Skeletal muscle cell (primary cell): ENCODE measurements at regions not wholly inside any gene's neighbourhood (a gene's known extent, or its start where the extent isn't known, plus 50 kb on each side); places are given as distances from the start of the nearest gene placed in this dataset.

Experiments used
- DNase-seq: peaks from one replicate; pipeline ENCODE4 v3.0.0-alpha.2; 2010; ENCODE audit warnings: low read depth
- H3K4me3 ChIP-seq: 2 replicates; pipeline ENCODE4 v1.5.1; 2011; ENCODE audit warnings: low read depth, mild to moderate bottlenecking, control low read depth, low read length, moderate library complexity

- no peak for DNase-seq
- no peak overlapping the region for H3K4me3 ChIP-seq
Observed at GRCh38 chr3:77837456-77838025, 797.6 kb downstream of the ROBO2 start.

DNA sequence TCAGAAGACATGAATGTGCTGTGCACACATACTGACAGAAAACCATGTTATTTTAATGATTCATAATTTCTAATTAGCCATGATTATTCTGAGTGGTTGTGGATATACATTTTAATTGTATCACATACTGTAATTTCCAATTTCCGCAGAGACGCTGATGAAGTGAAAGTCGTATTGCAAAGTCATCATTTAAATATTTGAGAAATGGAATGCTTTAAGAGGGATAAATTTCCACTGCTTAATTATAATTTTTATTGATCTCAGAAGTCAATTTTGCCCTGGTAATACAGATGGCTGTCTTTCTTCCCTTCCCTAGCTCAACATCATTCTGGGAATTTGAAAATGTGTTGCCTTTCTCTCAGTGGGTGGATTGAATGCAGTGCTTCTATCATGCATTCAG is 819.3 kb downstream of the ROBO2 start:
- no peak overlapping the region for H3K4me3 ChIP-seq
- DNase-seq, result no peak

- no peak for DNase-seq
- H3K4me3 ChIP-seq, result no peak overlapping the region
Observed at GRCh38 chr3:77868725-77869124, 828.8 kb downstream of the ROBO2 start.

DNA sequence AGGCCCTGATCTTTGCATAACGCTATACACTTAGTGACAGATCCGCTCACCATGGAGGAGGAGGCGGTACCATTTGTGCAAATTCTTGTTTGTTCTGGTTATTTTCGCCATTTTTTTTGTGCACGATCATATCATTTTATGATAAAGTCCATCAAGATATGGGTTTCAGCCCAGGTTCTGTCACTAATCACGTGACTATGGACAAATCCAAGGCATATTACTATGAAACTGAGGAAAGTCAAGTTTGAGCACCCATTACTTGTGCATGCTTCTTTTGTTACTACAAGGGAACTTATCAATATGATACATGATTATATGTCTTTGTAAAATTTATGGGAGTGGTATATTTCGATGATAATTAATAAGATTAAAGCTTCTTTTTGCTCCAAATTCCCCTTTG is 829.5 kb downstream of the ROBO2 start:
- H3K4me3 ChIP-seq, result no peak overlapping the region
- no peak for DNase-seq

- no peak for DNase-seq
- no peak overlapping the region for H3K4me3 ChIP-seq
Observed at GRCh38 chr3:77871436-77871835, 831.5 kb downstream of the ROBO2 start.

- no peak overlapping the region for H3K4me3 ChIP-seq
- DNase-seq, result no peak
Observed at GRCh38 chr3:77873598-77873997, 833.7 kb downstream of the ROBO2 start.

- no peak overlapping the region for H3K4me3 ChIP-seq
- DNase-seq, result no peak
Observed at GRCh38 chr3:77885381-77885780, 845.5 kb downstream of the ROBO2 start.

DNA sequence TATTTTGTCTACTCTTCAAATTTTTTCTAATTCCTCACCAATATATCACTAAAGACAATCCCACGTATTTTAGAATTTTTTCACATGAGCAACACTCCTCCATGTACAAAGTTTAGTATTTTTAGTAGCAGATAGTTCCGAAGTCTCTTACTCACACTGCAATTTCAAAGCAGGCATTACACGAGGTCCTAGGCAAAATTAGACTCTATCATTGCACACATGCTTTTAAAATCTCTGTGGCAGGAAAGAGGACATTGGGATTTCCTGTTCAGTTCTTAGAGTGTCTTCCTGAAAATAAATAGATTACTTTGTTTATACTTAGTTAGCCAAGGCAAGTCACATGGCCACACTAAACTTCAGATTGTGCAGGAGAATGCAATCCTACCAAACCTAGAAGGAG is 847.7 kb downstream of the ROBO2 start:
- no peak overlapping the region for H3K4me3 ChIP-seq
- no peak for DNase-seq

DNA sequence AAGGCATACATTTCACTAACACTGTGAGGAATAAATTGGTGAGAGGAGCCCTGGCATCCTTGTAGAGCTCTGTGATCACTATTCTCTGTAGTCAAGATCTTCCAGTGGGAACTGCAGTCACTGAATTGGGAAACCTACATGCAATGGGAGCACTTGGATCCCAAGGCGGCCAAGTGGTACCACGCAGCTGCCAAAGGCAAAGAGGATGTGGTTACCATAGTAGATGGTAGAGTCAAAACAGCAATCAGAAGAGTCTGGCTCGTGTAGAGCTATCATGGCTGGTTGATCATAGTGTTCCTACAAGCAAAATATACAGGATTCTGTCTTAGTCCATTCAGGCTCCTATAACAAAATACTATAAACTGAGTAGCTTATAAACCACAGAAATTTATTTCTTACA is 849.7 kb downstream of the ROBO2 start:
- DNase-seq, result no peak
- no peak overlapping the region for H3K4me3 ChIP-seq

- no peak for DNase-seq
- H3K4me3 ChIP-seq, result no peak overlapping the region
Observed at GRCh38 chr3:77898621-77899020, 858.7 kb downstream of the ROBO2 start.

DNA sequence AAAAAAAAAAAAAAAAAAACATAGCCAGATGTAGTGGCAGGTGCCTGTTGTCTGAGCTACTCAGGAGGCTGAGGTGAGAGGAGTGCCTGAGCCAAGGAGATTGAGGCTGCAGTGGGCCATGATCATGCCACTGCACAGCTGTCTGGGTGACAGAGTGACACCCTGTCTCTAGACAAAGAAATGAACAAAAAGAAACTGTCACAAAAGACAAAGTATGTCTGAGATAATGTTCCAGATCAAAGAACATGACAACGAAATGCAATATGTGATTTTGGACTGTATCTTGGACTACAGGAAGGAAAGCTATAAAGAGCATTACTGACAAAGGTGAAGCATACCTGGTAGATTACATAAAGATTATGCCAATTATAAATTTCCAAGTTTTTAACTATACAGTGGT is 862.8 kb downstream of the ROBO2 start:
- no peak for DNase-seq
- no peak overlapping the region for H3K4me3 ChIP-seq

- DNase-seq, result peak; percentile 3
- H3K4me3 ChIP-seq, result no peak overlapping the region
Observed at GRCh38 chr3:77906102-77906709, 866.3 kb downstream of the ROBO2 start.

DNA sequence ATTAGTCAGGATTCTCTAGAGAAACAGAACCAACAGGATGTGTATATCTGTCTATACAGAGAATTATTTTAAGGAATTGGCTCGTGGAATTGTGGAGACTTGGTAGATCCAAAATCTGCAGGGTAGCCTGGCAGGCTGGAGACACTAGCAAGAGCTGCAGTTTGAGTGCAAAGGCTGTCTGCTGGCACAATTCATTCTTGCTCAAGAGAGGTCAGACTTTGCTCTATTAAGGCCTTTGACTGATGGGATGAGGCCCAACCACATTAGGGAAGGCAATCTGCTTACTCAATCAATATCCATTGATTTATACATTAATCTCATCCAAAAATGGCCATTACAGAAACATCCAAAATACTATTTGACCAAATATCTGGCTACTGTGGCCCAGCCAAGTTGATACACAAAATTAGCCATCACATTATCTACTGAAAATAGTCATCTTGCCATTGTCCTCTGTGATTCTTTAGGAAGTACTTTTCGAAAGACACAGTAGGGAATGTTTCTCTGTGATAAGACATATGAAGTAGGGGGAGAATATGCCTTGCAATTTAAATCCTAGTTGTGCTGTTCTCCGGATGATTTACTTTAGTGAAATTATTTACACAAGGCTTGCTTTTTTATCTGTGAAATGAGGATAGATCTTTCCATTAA is 873.8 kb downstream of the ROBO2 start:
- H3K4me3 ChIP-seq, result no peak overlapping the region

DNA sequence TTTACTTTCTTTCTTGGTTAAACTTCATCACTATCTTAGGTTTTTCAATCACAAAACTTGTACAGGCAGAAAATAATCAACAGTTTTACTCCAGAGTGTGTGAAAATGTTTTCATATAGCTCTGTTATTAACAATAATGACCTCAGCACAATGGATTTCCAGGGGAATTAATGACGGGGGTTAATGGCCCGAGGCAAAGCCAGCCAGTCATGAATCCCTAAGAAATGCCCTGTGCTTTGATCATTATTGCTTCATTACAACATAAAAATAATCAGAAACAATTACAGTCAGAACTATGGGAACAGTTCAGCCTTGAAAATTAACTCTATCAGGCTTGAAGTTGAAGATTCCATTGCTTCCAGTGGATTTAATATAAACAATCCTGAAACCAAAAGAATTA is 875.4 kb downstream of the ROBO2 start:
- no peak overlapping the region for H3K4me3 ChIP-seq
- no peak for DNase-seq

More for the DNA sequence above, 873.8 kb downstream of the ROBO2 start:
- DNase-seq, result no peak

DNA sequence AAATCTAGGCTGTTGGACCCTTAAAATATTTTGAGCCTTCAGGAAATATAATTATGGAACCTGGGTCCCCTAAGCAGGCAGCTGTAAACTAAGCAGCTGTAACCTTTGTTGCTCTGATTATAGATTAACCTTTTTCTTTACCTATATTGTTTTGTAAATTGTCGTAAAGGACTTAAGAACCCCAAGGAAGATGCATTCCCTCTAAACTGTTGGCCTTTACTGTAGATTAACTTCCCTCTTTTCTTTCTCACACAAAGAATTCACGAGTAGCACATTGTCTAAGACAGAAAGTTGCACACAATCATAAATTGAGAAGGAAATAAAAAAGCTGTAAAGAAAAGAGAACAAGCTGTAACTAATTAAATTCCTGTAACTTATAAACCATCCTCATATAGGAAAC is 877.3 kb downstream of the ROBO2 start:
- no peak for DNase-seq
- no peak overlapping the region for H3K4me3 ChIP-seq

DNA sequence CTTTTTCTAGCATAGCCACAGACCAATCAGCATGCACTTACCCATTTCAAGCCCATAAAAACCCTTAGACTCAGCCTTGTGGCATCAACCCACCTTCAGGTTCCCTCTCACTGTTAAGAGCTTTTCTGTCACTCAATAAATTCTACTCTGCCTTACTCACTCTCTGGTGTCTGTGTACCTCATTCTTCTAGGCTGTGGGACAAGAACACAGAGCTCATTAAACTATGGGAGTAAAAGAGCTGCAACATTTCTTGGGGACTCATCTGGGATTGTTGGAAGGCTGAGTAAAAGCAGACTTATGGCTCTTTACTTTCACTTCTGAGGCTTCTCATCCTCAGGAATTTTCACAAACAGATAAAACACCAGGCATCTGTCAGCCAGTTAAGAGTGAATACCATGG is 879.3 kb downstream of the ROBO2 start:
- no peak for DNase-seq
- no peak overlapping the region for H3K4me3 ChIP-seq

GRCh38 chr3:77931255-77932009 is 891.5 kb downstream of the ROBO2 start:
- no peak overlapping the region for H3K4me3 ChIP-seq
- DNase-seq, result peak; percentile 58

DNA sequence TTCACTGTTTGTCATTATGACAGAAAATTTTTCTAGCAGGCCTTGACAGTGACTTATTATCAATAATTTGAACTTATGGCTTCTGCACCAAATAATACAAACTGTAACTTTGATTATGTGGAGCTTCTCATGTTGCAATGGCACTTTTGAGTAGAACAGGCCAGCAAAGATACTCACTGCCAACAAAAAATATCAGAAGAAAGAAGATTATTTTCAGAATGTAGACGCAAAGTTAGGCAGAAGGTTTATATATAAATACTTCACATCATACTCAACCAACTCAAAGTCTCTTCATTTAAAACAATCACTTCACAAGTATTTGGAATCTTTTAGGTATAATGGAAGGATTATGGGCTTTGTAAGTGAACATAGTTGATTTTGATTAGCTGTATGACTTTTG is 893.0 kb downstream of the ROBO2 start:
- DNase-seq, result no peak
- no peak overlapping the region for H3K4me3 ChIP-seq

DNA sequence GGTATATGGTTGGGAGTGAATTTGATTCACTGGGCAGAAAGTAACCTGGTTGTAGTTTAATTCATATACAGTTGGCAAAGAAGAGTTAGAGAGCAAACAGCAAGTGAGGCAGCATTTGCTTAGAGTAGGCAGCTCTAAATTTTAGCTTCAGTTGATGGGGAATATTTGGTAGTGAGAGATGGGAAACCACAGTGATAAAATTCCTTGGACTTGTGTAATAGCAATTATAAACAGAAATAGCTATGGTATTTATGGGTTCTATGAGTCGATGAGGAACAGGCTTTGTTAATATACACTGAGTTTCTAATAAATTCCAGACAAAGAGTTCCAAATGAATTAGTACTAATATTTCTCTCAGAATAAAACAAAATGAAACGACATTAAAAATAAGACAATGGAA is 894.0 kb downstream of the ROBO2 start:
- H3K4me3 ChIP-seq, result no peak overlapping the region
- DNase-seq, result no peak

GRCh38 chr3:77935418-77935817 is 895.5 kb downstream of the ROBO2 start:
- no peak overlapping the region for H3K4me3 ChIP-seq
- no peak for DNase-seq

DNA sequence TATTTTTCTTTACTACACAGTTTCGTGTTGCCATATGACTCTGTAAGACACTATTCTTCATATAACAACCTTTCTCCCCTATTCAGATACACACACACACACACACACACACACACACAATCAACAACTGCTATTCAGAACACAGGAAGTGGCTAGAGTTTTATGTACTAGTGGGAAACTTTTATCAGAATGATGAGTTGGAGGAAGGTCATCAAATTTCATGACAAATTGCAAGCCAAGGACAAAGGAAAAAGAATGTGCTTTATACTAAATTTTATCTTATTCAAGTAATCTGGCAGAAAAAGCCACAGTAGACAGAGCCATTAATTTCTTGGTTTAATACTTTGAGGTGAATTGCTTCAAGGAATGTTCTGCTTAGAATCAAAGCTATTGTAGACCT is 899.8 kb downstream of the ROBO2 start:
- DNase-seq, result peak; percentile 5
- no peak overlapping the region for H3K4me3 ChIP-seq
